Mesothelial cell of epicardium (in vitro differentiated cells): ENCODE measurements at regions not wholly inside any gene's neighbourhood (a gene's known extent, or its start where the extent isn't known, plus 50 kb on each side); places are given as distances from the start of the nearest gene placed in this dataset.

ENCODE experiments used
- DNase-seq, 2 experiments: peaks; one replicate each; pipeline ENCODE4 v3.0.0; 2021; ENCODE audit warnings: low spot score in 2 of 2; ENCODE audit not compliant: unreplicated experiment in 2 of 2
- H3K27ac Mint-ChIP-seq: 2 replicates; pipeline ENCODE4 v1.8.0; 2021; ENCODE audit warnings: mixed read lengths
- H3K27me3 Mint-ChIP-seq: 2 replicates; pipeline ENCODE4 v1.8.0; 2021; ENCODE audit warnings: low read depth, mixed read lengths
- H3K36me3 Mint-ChIP-seq: 2 replicates; pipeline ENCODE4 v1.8.0; 2021; ENCODE audit warnings: mixed read lengths
- H3K4me1 Mint-ChIP-seq: 2 replicates; pipeline ENCODE4 v1.8.0; 2021; ENCODE audit warnings: mixed read lengths
- H3K4me3 Mint-ChIP-seq: 2 replicates; pipeline ENCODE4 v1.8.0; 2021; ENCODE audit warnings: mild to moderate bottlenecking, moderate library complexity, mixed read lengths
- H3K9me3 Mint-ChIP-seq: 2 replicates; pipeline ENCODE4 v1.8.0; 2021; ENCODE audit warnings: mixed read lengths
- CTCF ChIP-seq: fragments of 200-600 bp; sonication (generic); IDR thresholded peaks from one replicate; pipeline ENCODE4 v1.5.0; 2021; ENCODE audit warnings: antibody characterized with exemption; ENCODE audit not compliant: unreplicated experiment

- no peaks in the 10 kb centered on the region for H3K9me3 Mint-ChIP-seq
- no peaks in the 10 kb centered on the region for H3K36me3 Mint-ChIP-seq
- H3K4me1 Mint-ChIP-seq: peaks cover 7% of the 10 kb centered on the region
- H3K27ac Mint-ChIP-seq: no peak overlapping the region
- peaks cover 10% of the 10 kb centered on the region for H3K27me3 Mint-ChIP-seq
- no peak for TF ChIP-seq CTCF
- no peak overlapping the region for H3K4me3 Mint-ChIP-seq
- DNase-seq: no peak
Observed at GRCh38 chr1:90198616-90199332, 203.9 kb downstream of the ZNF326 start.

GRCh38 chr1:90193116-90193515 is 198.2 kb downstream of the ZNF326 start:
- Mint-ChIP-seq H3K4me1 (peaks cover 4% of the 10 kb centered on the region), H3K36me3 (no peaks in the 10 kb centered on the region), H3K4me3 (no peak overlapping the region), H3K27ac (no peak overlapping the region), H3K9me3 (no peaks in the 10 kb centered on the region), H3K27me3 (peaks cover 17% of the 10 kb centered on the region)
- no peak for DNase-seq
- TF ChIP-seq CTCF: no peak

GRCh38 chr1:90192408-90192807 is 197.5 kb downstream of the ZNF326 start:
- H3K4me1 Mint-ChIP-seq: peaks cover 4% of the 10 kb centered on the region
- no peaks in the 10 kb centered on the region for H3K9me3 Mint-ChIP-seq
- no peak for DNase-seq
- no peak overlapping the region for H3K27ac Mint-ChIP-seq
- peaks cover 18% of the 10 kb centered on the region for H3K27me3 Mint-ChIP-seq
- H3K4me3 Mint-ChIP-seq: no peak overlapping the region
- TF ChIP-seq CTCF: no peak
- no peaks in the 10 kb centered on the region for H3K36me3 Mint-ChIP-seq

GRCh38 chr1:90190523-90190922 is 195.6 kb downstream of the ZNF326 start:
- no peaks in the 10 kb centered on the region for H3K36me3 Mint-ChIP-seq
- H3K4me3 Mint-ChIP-seq: no peak overlapping the region
- TF ChIP-seq CTCF: no peak
- H3K9me3 Mint-ChIP-seq: no peaks in the 10 kb centered on the region
- H3K4me1 Mint-ChIP-seq: peaks cover 4% of the 10 kb centered on the region
- DNase-seq: no peak
- H3K27me3 Mint-ChIP-seq: peaks cover 23% of the 10 kb centered on the region
- H3K27ac Mint-ChIP-seq: no peak overlapping the region

GRCh38 chr1:90189889-90190288 is 195.0 kb downstream of the ZNF326 start:
- Mint-ChIP-seq H3K27me3 (peaks cover 24% of the 10 kb centered on the region), H3K9me3 (no peaks in the 10 kb centered on the region), H3K4me3 (no peak overlapping the region), H3K36me3 (no peaks in the 10 kb centered on the region), H3K27ac (no peak overlapping the region), H3K4me1 (peaks cover 4% of the 10 kb centered on the region)
- TF ChIP-seq CTCF: no peak
- no peak for DNase-seq

GRCh38 chr1:90187323-90187585 is 192.3 kb downstream of the ZNF326 start:
- DNase-seq: no peak
- H3K4me1 Mint-ChIP-seq: peaks cover under 1% of the 10 kb centered on the region
- peaks cover 24% of the 10 kb centered on the region for H3K27me3 Mint-ChIP-seq
- H3K36me3 Mint-ChIP-seq: no peaks in the 10 kb centered on the region
- H3K4me3 Mint-ChIP-seq: no peak overlapping the region
- TF ChIP-seq CTCF: no peak
- H3K9me3 Mint-ChIP-seq: no peaks in the 10 kb centered on the region
- no peak overlapping the region for H3K27ac Mint-ChIP-seq
